MM.1S (cell line): ENCODE measurements at regions not wholly inside any gene's neighbourhood (a gene's known extent, or its start where the extent isn't known, plus 50 kb on each side); places are given as distances from the start of the nearest gene placed in this dataset.

Experiments
- DNase-seq: peaks from one replicate; pipeline ENCODE4 v3.0.0-alpha.2; 2015
- H2AFZ ChIP-seq: fragments of 300-600 bp; sonication (generic); 2 replicates; pipeline ENCODE4 v1.6.0; 2016; ENCODE audit warnings: antibody characterized with exemption, low read length
- H3F3A ChIP-seq: fragments of 300-600 bp; sonication (generic); 2 replicates; pipeline ENCODE4 v1.6.1; 2016; ENCODE audit warnings: mild to moderate bottlenecking, antibody characterized with exemption, low read length, moderate library complexity, mixed read lengths; ENCODE audit not compliant: insufficient read depth
- H3K27ac ChIP-seq: fragments of 300-600 bp; sonication (generic); 2 replicates; pipeline ENCODE4 v1.5.1; 2016; ENCODE audit warnings: mild to moderate bottlenecking, low read length
- H3K27me3 ChIP-seq: fragments of 300-600 bp; sonication (generic); replicated peaks from 2 replicates; pipeline ENCODE4 v1.6.0; 2016; ENCODE audit warnings: low read length; ENCODE audit not compliant: insufficient read depth
- H3K36me3 ChIP-seq: fragments of 300-600 bp; sonication (generic); replicated peaks from 2 replicates; pipeline ENCODE4 v1.6.1; 2016; ENCODE audit warnings: mild to moderate bottlenecking, low read length, mixed read lengths; ENCODE audit not compliant: insufficient read depth
- H3K4me1 ChIP-seq: fragments of 300-600 bp; sonication (generic); 2 replicates; pipeline ENCODE4 v1.6.1; 2016; ENCODE audit warnings: low read length, mixed read lengths
- H3K4me2 ChIP-seq: fragments of 300-600 bp; sonication (generic); 2 replicates; pipeline ENCODE4 v1.6.0; 2016; ENCODE audit warnings: low read depth, low read length
- H3K4me3 ChIP-seq: fragments of 300-600 bp; sonication (generic); 2 replicates; pipeline ENCODE4 v1.5.1; 2016; ENCODE audit warnings: low read length, mixed read lengths
- H3K79me2 ChIP-seq: fragments of 300-600 bp; sonication (generic); 2 replicates; pipeline ENCODE4 v1.6.1; 2016; ENCODE audit warnings: mixed run types, low read length, mixed read lengths
- H3K9ac ChIP-seq: fragments of 300-600 bp; sonication (generic); 2 replicates; pipeline ENCODE4 v1.6.1; 2016; ENCODE audit warnings: low read length, mixed read lengths
- H3K9me2 ChIP-seq: fragments of 300-600 bp; sonication (generic); replicated peaks from 2 replicates; pipeline ENCODE4 v1.6.1; 2016; ENCODE audit warnings: mild to moderate bottlenecking, low read length, mixed read lengths; ENCODE audit not compliant: insufficient read depth
- H3K9me3 ChIP-seq: fragments of 300-600 bp; sonication (generic); replicated peaks from 2 replicates; pipeline ENCODE4 v1.6.1; 2016; ENCODE audit warnings: mild to moderate bottlenecking, low read length, mixed read lengths; ENCODE audit not compliant: insufficient read depth
- H4K20me1 ChIP-seq: fragments of 300-600 bp; sonication (generic); 2 replicates; pipeline ENCODE4 v1.6.1; 2016; ENCODE audit warnings: mild to moderate bottlenecking, low read length, moderate library complexity, mixed read lengths; ENCODE audit not compliant: insufficient read depth
- EZH2 ChIP-seq: fragments of 300-600 bp; sonication (generic); optimal IDR thresholded peaks from 2 replicates; pipeline ENCODE3; 2017; ENCODE audit warnings: low read depth, mild to moderate bottlenecking, antibody characterized with exemption, low read length, mixed read lengths
- EZH2phosphoT487 ChIP-seq: fragments of 300-600 bp; sonication (generic); IDR thresholded peaks from 2 replicates; pipeline ENCODE4 v1.6.1; 2018; ENCODE audit warnings: antibody characterized with exemption, low read length
- TF ChIP-seq, protein P1 (sequence below): fragments of 300-600 bp; sonication (generic); IDR thresholded peaks from 2 replicates; pipeline ENCODE4 v1.5.1; 2016; ENCODE audit warnings: antibody characterized with exemption, low read length, mixed read lengths

DNA sequence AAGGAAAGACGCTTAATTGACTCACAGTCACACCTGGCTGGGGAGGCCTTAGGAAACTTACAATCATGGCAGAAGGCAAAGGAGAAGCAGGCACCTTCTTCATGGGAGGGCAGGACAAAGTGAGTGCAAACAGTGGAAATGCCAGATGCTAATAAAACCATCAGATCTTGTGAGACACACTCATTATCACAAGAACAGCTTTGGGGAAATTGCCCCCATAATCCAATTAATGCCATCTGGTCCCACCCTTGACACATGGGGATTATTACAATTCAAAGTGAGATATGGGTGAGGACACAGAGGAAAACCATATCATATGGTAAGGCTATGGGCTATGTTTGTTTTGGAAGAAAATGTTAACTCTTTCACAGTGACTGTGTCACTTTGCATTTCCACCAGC is 1272.5 kb upstream of the CELF2 start:
- Histone ChIP-seq H3K36me3 (no peaks in the 10 kb centered on the region), H3K4me1 (no peaks in the 10 kb centered on the region), H3F3A (no peaks in the 10 kb centered on the region), H3K9ac (no peak overlapping the region), H3K9me2 (no peaks in the 10 kb centered on the region), H3K9me3 (no peaks in the 10 kb centered on the region), H3K4me2 (no peak overlapping the region), H4K20me1 (no peaks in the 10 kb centered on the region), H3K4me3 (no peak overlapping the region), H3K27me3 (no peaks in the 10 kb centered on the region), H3K27ac (no peak overlapping the region), H2AFZ (no peak overlapping the region), H3K79me2 (no peaks in the 10 kb centered on the region)
- DNase-seq: no peak
- no peak for TF ChIP-seq EZH2
- TF ChIP-seq EZH2phosphoT487: no peak
- TF ChIP-seq, protein P1, sequence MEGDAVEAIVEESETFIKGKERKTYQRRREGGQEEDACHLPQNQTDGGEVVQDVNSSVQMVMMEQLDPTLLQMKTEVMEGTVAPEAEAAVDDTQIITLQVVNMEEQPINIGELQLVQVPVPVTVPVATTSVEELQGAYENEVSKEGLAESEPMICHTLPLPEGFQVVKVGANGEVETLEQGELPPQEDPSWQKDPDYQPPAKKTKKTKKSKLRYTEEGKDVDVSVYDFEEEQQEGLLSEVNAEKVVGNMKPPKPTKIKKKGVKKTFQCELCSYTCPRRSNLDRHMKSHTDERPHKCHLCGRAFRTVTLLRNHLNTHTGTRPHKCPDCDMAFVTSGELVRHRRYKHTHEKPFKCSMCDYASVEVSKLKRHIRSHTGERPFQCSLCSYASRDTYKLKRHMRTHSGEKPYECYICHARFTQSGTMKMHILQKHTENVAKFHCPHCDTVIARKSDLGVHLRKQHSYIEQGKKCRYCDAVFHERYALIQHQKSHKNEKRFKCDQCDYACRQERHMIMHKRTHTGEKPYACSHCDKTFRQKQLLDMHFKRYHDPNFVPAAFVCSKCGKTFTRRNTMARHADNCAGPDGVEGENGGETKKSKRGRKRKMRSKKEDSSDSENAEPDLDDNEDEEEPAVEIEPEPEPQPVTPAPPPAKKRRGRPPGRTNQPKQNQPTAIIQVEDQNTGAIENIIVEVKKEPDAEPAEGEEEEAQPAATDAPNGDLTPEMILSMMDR: no peak

DNA sequence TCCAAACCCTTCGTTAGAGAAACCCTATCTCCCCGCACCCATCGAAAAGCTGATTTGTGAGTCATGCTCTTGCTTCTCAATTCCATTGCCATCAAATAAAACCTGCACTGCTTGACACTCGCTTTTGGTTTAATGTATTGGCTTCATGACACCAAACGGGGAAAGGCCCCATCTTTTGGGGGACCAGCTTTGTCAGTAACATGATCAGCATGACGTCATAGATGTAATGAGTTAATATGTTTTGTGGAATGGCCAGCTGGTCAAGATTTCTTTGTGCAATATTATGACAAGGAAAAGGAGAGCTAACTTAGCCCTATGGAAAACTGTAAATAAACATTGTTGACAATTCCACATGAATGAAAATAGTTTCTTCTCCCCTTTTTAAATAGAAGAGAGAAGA is 1260.5 kb upstream of the CELF2 start:
- Histone ChIP-seq H3K27ac (no peak overlapping the region), H3K79me2 (no peaks in the 10 kb centered on the region), H3K4me1 (no peaks in the 10 kb centered on the region), H4K20me1 (no peaks in the 10 kb centered on the region), H3K9me3 (no peaks in the 10 kb centered on the region), H2AFZ (no peak overlapping the region), H3K4me3 (no peak overlapping the region), H3K4me2 (no peak overlapping the region), H3K9me2 (no peaks in the 10 kb centered on the region), H3K27me3 (no peaks in the 10 kb centered on the region), H3F3A (no peaks in the 10 kb centered on the region), H3K9ac (no peak overlapping the region), H3K36me3 (no peaks in the 10 kb centered on the region)
- TF ChIP-seq, protein P1: no peak
- TF ChIP-seq EZH2phosphoT487 (no peak), EZH2 (no peak)
- DNase-seq: no peak

DNA sequence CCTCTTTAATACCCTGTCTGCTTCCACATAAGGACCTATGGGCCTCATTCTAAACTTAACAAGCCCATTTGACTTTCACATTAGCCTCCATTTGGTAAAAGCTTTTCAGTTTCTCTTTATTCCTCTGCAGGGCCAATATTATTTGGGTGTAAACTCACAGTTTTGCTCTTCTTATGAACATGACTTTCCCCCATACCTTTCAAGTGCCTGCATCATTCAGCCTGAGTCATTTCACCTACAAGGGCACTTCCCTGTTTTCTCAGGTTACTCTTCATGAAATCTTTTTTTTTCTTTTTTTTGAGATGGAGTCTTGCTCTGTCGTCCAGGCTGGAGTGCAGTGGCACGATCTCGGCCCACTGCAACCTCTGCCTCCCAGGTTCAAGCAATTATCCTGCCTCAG is 1258.1 kb upstream of the CELF2 start:
- no peak overlapping the region for H2AFZ ChIP-seq
- H4K20me1 ChIP-seq: no peaks in the 10 kb centered on the region
- H3K9me3 ChIP-seq: no peaks in the 10 kb centered on the region
- no peaks in the 10 kb centered on the region for H3K27me3 ChIP-seq
- H3F3A ChIP-seq: no peaks in the 10 kb centered on the region
- H3K4me1 ChIP-seq: no peaks in the 10 kb centered on the region
- no peaks in the 10 kb centered on the region for H3K79me2 ChIP-seq
- H3K27ac ChIP-seq: no peak overlapping the region
- no peaks in the 10 kb centered on the region for H3K9me2 ChIP-seq
- TF ChIP-seq EZH2: no peak
- no peak for TF ChIP-seq EZH2phosphoT487
- TF ChIP-seq, protein P1: no peak
- H3K9ac ChIP-seq: no peak overlapping the region
- H3K36me3 ChIP-seq: no peaks in the 10 kb centered on the region
- H3K4me2 ChIP-seq: no peak overlapping the region
- H3K4me3 ChIP-seq: no peak overlapping the region
- DNase-seq: no peak
